HCT116 (cell line): ENCODE measurements at regions not wholly inside any gene's neighbourhood (a gene's known extent, or its start where the extent isn't known, plus 50 kb on each side); places are given as distances from the start of the nearest gene placed in this dataset.

Experiments
- ATAC-seq: fragments of 200-7000 bp; cut with Tn5 transposase; 2 replicates; pipeline ENCODE4 v1.9.1; 2020; ENCODE audit warnings: mild to moderate bottlenecking, moderate library complexity
- BruUV-seq: library from RNA; stranded (reverse); fragments of 400-500 nt; replicated peaks from 2 replicates; lab custom pipeline; 2021; lab: Mats Ljungman, UMichigan
- CTCF ChIA-PET: fragments of 300-600 bp; sonication (Branson Sonifier 250); formaldehyde crosslinking; loops from one replicate; lab custom pipeline; 2021; ENCODE audit warnings: antibody characterized with exemption; lab: Charles Lee
- POLR2A ChIA-PET: fragments of 300-600, 350-600 bp; sonication (Branson Sonifier 250); formaldehyde crosslinking; loops from one replicate; lab custom pipeline; 2021; ENCODE audit warnings: antibody characterized with exemption; lab: Charles Lee
- RAD21 ChIA-PET, 2 experiments: fragments of 300-600 bp; sonication (Branson Sonifier 250); formaldehyde crosslinking; loops; one replicate each; lab custom pipeline; 2023; ENCODE audit warnings: low total read pairs in 2 of 2; ENCODE audit not compliant: uncharacterized antibody in 2 of 2, unreplicated experiment in 2 of 2, low non-redundant PET in 1 of 2; lab: Charles Lee
- DNase-seq: peaks from one replicate; pipeline ENCODE4 v3.0.0-alpha.2; 2010; ENCODE audit warnings: low read depth, low spot score
- H2AFZ ChIP-seq: fragments of 200-600 bp; shearing (Covaris generic), sonication (generic); 2 replicates; pipeline ENCODE4 v1.6.1; 2017; ENCODE audit warnings: low read depth, mixed run types, mixed read lengths, antibody characterized with exemption, low read length; ENCODE audit not compliant: poor library complexity, severe bottlenecking
- H3K27ac ChIP-seq: 2 replicates; pipeline ENCODE4 v1.5.1; 2012; ENCODE audit warnings: low read depth, low read length
- H3K27me3 ChIP-seq: fragments of 200-600 bp; sonication (generic); 2 replicates; pipeline ENCODE4 v1.6.1; 2016; ENCODE audit warnings: mixed run types, low read length, mixed read lengths; ENCODE audit not compliant: insufficient read depth
- H3K36me3 ChIP-seq, 2 experiments: fragments of 200-500 bp in 1 of 2; fragments of 200-600 bp in 1 of 2; sonication (Bioruptor generic) in 1 of 2; sonication (generic) in 1 of 2; 2 replicates each; pipeline versions ENCODE4 v1.5.1 to v1.6.1; 2014 to 2016; ENCODE audit warnings: low read length in 2 of 2, inconsistent platforms in 1 of 2, mixed read lengths in 1 of 2, mixed run types in 1 of 2; ENCODE audit not compliant: insufficient read depth in 2 of 2, control insufficient read depth in 1 of 2
- H3K4me1 ChIP-seq, 2 experiments: fragments of 200-600 bp in 1 of 2; sonication (generic) in 1 of 2; 2 replicates each; pipeline versions ENCODE4 v1.5.1 to v1.6.1; 2012 to 2017; ENCODE audit warnings: low read length in 2 of 2, inconsistent platforms in 1 of 2, mild to moderate bottlenecking in 1 of 2, mixed read lengths in 1 of 2, mixed run types in 1 of 2, moderate library complexity in 1 of 2; ENCODE audit not compliant: insufficient read depth in 2 of 2, control insufficient read depth in 1 of 2
- H3K4me2 ChIP-seq: fragments of 200-600 bp; sonication (generic); 2 replicates; pipeline ENCODE4 v1.6.1; 2017; ENCODE audit warnings: mixed run types, low read length, mixed read lengths
- H3K4me3 ChIP-seq, 2 experiments: fragments of 200-600 bp in 1 of 2; sonication (generic) in 1 of 2; replicated peaks in 1 of 2; 2 replicates each; pipeline ENCODE4 v1.5.1; 2011 to 2016; ENCODE audit warnings: low read length in 2 of 2, control low read depth in 1 of 2, low read depth in 1 of 2, mild to moderate bottlenecking in 1 of 2, mixed read lengths in 1 of 2, mixed run types in 1 of 2
- H3K79me2 ChIP-seq: fragments of 200-600 bp; sonication (generic); 2 replicates; pipeline ENCODE4 v1.6.1; 2017; ENCODE audit warnings: mild to moderate bottlenecking, mixed run types, low read length, moderate library complexity, mixed read lengths; ENCODE audit not compliant: insufficient read depth
- H3K9ac ChIP-seq: fragments of 200-600 bp; sonication (generic); 2 replicates; pipeline ENCODE4 v1.6.1; 2016; ENCODE audit warnings: low read length, mixed read lengths
- H3K9me2 ChIP-seq: fragments of 200-600 bp; sonication (generic), shearing (Covaris generic); 2 replicates; pipeline ENCODE4 v1.6.1; 2017; ENCODE audit warnings: mixed run types, mild to moderate bottlenecking, moderate library complexity; ENCODE audit not compliant: insufficient read depth
- H3K9me3 ChIP-seq, 2 experiments: fragments of 200-500 bp in 1 of 2; fragments of 200-600 bp in 1 of 2; sonication (Bioruptor generic) in 1 of 2; sonication (generic) in 1 of 2; 2 replicates each; pipeline ENCODE4 v1.6.1; 2014 to 2017; ENCODE audit warnings: low read length in 2 of 2, mixed read lengths in 2 of 2, inconsistent platforms in 1 of 2, low read depth in 1 of 2, mild to moderate bottlenecking in 1 of 2, mixed run types in 1 of 2, moderate library complexity in 1 of 2; ENCODE audit not compliant: control insufficient read depth in 1 of 2, insufficient read depth in 1 of 2
- H4K20me1 ChIP-seq: fragments of 200-600 bp; sonication (generic), shearing (Covaris generic); 2 replicates; pipeline ENCODE4 v1.6.1; 2017; ENCODE audit warnings: mixed run types, mild to moderate bottlenecking, moderate library complexity; ENCODE audit not compliant: insufficient read depth
- CEBPB ChIP-seq: IDR thresholded peaks from 2 replicates; pipeline ENCODE4 v1.6.1; 2012; ENCODE audit warnings: low read depth
- EZH2 ChIP-seq: fragments of 200-600 bp; sonication (generic); IDR thresholded peaks from 2 replicates; pipeline ENCODE4 v1.6.1; 2017; ENCODE audit warnings: antibody characterized with exemption, mixed run types
- FOSL1 ChIP-seq: IDR thresholded peaks from 2 replicates; pipeline ENCODE4 v1.6.1; 2012; ENCODE audit warnings: low read depth
- POLR2A ChIP-seq: IDR thresholded peaks from 2 replicates; pipeline ENCODE4 v1.7.0; 2011; ENCODE audit warnings: borderline replicate concordance; ENCODE audit not compliant: insufficient read depth, insufficient read length; ENCODE audit errors: extremely low read depth
- SIN3A ChIP-seq: IDR thresholded peaks from 2 replicates; pipeline ENCODE4 v1.6.1; 2012; ENCODE audit warnings: low read depth
- SRF ChIP-seq: IDR thresholded peaks from 2 replicates; pipeline ENCODE4 v1.6.1; 2012; ENCODE audit warnings: low read depth
- YY1 ChIP-seq: IDR thresholded peaks from 2 replicates; pipeline ENCODE4 v1.6.1; 2011; ENCODE audit warnings: low read length, low read depth, moderate library complexity, mild to moderate bottlenecking; ENCODE audit not compliant: insufficient replicate concordance; ENCODE audit errors: extremely low read depth
- ZFX ChIP-seq: fragments of 450-650 bp; IDR thresholded peaks from 2 replicates; pipeline ENCODE4 v1.6.1; 2017
- intact Hi-C: fragments of 100-400 bp; cut with micrococcal nuclease; formaldehyde crosslinking; loops from 2 replicates; pipeline ENCODE4 v1.10.0; 2022
- TF ChIP-seq, protein P1 (sequence below): IDR thresholded peaks from 2 replicates; pipeline ENCODE4 v1.6.1; 2012; ENCODE audit warnings: low read depth

DNA sequence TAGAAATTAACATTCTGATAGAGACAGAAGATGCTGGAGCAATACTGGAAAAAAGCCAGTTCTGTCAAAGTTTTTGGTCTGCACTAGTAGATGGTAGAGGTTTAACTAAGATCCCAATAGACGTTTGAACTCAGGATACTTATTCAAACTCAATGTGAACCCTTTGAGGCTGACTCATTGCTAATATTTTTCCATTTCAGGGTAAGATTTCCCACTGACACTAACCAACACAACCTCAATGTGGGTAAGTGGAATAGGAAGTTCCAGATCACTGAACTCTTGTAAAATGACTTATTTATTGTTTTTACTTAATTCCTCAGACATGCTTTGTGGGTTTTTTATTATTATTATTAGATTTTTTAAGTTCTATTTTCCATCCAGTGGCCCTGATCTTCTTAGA lies 1024.8 kb downstream of the EPHA3 start (continued):
- TF ChIP-seq, protein P1, sequence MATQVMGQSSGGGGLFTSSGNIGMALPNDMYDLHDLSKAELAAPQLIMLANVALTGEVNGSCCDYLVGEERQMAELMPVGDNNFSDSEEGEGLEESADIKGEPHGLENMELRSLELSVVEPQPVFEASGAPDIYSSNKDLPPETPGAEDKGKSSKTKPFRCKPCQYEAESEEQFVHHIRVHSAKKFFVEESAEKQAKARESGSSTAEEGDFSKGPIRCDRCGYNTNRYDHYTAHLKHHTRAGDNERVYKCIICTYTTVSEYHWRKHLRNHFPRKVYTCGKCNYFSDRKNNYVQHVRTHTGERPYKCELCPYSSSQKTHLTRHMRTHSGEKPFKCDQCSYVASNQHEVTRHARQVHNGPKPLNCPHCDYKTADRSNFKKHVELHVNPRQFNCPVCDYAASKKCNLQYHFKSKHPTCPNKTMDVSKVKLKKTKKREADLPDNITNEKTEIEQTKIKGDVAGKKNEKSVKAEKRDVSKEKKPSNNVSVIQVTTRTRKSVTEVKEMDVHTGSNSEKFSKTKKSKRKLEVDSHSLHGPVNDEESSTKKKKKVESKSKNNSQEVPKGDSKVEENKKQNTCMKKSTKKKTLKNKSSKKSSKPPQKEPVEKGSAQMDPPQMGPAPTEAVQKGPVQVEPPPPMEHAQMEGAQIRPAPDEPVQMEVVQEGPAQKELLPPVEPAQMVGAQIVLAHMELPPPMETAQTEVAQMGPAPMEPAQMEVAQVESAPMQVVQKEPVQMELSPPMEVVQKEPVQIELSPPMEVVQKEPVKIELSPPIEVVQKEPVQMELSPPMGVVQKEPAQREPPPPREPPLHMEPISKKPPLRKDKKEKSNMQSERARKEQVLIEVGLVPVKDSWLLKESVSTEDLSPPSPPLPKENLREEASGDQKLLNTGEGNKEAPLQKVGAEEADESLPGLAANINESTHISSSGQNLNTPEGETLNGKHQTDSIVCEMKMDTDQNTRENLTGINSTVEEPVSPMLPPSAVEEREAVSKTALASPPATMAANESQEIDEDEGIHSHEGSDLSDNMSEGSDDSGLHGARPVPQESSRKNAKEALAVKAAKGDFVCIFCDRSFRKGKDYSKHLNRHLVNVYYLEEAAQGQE: no peak
- TF ChIP-seq ZFX (no peak), FOSL1 (no peak), POLR2A (no peak), CEBPB (no peak), SIN3A (no peak), YY1 (no peak), SRF (no peak)

DNA sequence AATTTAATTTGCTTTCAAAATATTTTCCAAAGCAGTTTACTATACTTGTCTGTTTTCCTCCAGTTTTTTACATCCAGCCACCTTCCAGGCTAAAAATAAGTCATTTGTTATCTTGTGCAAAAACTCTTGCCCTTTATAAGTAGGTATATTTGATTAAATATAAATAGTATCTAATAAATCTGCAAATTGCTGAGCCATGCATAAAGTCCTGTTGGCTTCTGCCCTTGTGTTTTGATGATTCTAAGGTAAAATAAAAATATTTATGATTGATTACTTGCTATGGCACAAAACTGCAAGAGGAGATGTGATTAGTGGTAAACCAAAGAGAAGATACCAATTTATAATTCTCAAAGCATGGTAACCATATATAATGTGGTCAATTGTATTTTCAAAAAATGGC lies 1026.7 kb downstream of the EPHA3 start:
- BruUV-seq: no TSS peak

More for the DNA sequence above, 1026.7 kb downstream of the EPHA3 start:
- POLR2A ChIA-PET: no interaction called here
- H3K27ac ChIP-seq: no peak overlapping the region
- H3K9me3 ChIP-seq: peaks cover 7 to 11% of the 10 kb centered on the region in 2 experiments; a peak in 3 of 4 replicates
- no peak overlapping the region for H3K4me2 ChIP-seq
- no peak overlapping the region for H3K4me3 ChIP-seq
- no peaks in the 10 kb centered on the region for H3K36me3 ChIP-seq
- RAD21 ChIA-PET: no interaction called here
- no peaks in the 10 kb centered on the region for H4K20me1 ChIP-seq
- intact Hi-C loops: no loop called here
- CTCF ChIA-PET: no interaction called here
- H3K27me3 ChIP-seq: no peaks in the 10 kb centered on the region
- no peak for DNase-seq
- H3K9me2 ChIP-seq: no peaks in the 10 kb centered on the region
- no peaks in the 10 kb centered on the region for H3K4me1 ChIP-seq
- ATAC-seq: no peak
- H2AFZ ChIP-seq: no peak overlapping the region
- H3K79me2 ChIP-seq: no peaks in the 10 kb centered on the region
- no peak overlapping the region for H3K9ac ChIP-seq
- no peak for TF ChIP-seq FOSL1
- no peak for TF ChIP-seq EZH2
